Left lung (tissue), 4 donors: ENCODE measurements at regions not wholly inside any gene's neighbourhood (a gene's known extent, or its start where the extent isn't known, plus 50 kb on each side); places are given as distances from the start of the nearest gene placed in this dataset.

ENCODE experiments used
- ATAC-seq: fragments of 200-7000 bp; cut with Tn5 transposase; one replicate; pipeline ENCODE4 v1.9.1; 2020; ENCODE audit warnings: moderate library complexity
- DNase-seq, 4 donors: peaks; one replicate each; pipeline ENCODE4 v3.0.0-alpha.2; 2013 to 2020
- H3K27ac ChIP-seq, 2 donors: fragments of 200-600 bp; sonication (generic) in 1 of 2; one replicate each; pipeline versions ENCODE4 v1.5.0 to v1.8.0; 2020 to 2021
- H3K27me3 ChIP-seq, 2 donors: fragments of 200-600 bp; sonication (generic) in 1 of 2; one replicate each; pipeline versions ENCODE4 v1.5.0 to v1.8.0; 2020 to 2021
- H3K36me3 ChIP-seq, 2 donors: fragments of 200-600 bp; sonication (generic) in 1 of 2; one replicate each; pipeline versions ENCODE4 v1.5.0 to v1.8.0; 2020 to 2021
- H3K4me1 ChIP-seq, 2 donors: fragments of 200-600 bp; one replicate each; pipeline ENCODE4 v1.8.0; 2021
- H3K4me3 ChIP-seq, 2 donors: fragments of 200-600 bp; sonication (generic) in 1 of 2; one replicate each; pipeline versions ENCODE4 v1.5.0 to v1.8.0; 2020 to 2021; ENCODE audit warnings: mild to moderate bottlenecking in 1 of 2
- H3K9me3 ChIP-seq, 2 donors: fragments of 200-600 bp; sonication (generic) in 1 of 2; one replicate each; pipeline versions ENCODE4 v1.5.0 to v1.8.0; 2020 to 2021
- intact Hi-C, 2 donors: fragments of 100-400 bp; cut with DNase I; formaldehyde crosslinking; loops; one replicate each; pipeline versions ENCODE4 v1.11.2 to v1.14.2; 2022
- TF ChIP-seq, protein P1 (sequence below), 2 donors: fragments of 200-600 bp; sonication (generic) in 1 of 2; IDR thresholded peaks; one replicate each; pipeline versions ENCODE4 v1.5.0 to v1.8.0; 2021; ENCODE audit warnings: antibody characterized with exemption in 2 of 2
- donor health status: DM: no; HTN: yes; CAD: no.
- donor health status: DM: no; HTN: no; CAD: no.

DNA sequence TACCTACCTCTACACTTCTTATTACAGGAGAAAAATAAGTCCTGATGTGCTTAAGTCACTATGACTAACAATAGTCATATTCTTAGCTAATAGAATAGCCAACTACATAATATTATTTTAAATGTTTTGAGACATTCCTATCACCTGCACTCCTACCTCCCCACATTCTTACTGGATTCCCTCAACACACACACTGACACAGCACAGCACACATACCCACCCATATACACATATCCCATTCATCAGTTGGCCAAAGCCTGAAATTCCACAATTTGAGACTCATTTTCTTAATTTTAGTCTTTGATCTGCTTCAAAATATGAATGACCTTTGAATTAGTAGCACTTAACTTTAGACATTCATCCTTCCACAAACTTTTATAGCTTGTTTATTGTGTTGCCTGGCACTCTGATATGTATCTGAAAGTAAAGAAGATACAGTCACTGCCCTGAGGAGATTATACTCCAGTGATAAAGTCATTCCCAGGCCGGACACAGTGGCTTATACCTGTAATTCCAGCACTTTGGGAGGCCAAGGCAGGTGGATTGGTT, 168.3 kb upstream of the RASA1 start:
- Histone ChIP-seq H3K27me3 (no peaks in the 10 kb centered on the region), H3K9me3 (no peaks in the 10 kb centered on the region), H3K27ac (no peak overlapping the region), H3K4me1 (no peaks in the 10 kb centered on the region), H3K36me3 (no peaks in the 10 kb centered on the region), H3K4me3 (no peak overlapping the region)
- intact Hi-C loops, result no loop called here
- no peak for ATAC-seq
- TF ChIP-seq, protein P1, sequence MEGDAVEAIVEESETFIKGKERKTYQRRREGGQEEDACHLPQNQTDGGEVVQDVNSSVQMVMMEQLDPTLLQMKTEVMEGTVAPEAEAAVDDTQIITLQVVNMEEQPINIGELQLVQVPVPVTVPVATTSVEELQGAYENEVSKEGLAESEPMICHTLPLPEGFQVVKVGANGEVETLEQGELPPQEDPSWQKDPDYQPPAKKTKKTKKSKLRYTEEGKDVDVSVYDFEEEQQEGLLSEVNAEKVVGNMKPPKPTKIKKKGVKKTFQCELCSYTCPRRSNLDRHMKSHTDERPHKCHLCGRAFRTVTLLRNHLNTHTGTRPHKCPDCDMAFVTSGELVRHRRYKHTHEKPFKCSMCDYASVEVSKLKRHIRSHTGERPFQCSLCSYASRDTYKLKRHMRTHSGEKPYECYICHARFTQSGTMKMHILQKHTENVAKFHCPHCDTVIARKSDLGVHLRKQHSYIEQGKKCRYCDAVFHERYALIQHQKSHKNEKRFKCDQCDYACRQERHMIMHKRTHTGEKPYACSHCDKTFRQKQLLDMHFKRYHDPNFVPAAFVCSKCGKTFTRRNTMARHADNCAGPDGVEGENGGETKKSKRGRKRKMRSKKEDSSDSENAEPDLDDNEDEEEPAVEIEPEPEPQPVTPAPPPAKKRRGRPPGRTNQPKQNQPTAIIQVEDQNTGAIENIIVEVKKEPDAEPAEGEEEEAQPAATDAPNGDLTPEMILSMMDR (IDR thresholded peaks at IDR 0.05), result no peak
- no peak for DNase-seq

DNA sequence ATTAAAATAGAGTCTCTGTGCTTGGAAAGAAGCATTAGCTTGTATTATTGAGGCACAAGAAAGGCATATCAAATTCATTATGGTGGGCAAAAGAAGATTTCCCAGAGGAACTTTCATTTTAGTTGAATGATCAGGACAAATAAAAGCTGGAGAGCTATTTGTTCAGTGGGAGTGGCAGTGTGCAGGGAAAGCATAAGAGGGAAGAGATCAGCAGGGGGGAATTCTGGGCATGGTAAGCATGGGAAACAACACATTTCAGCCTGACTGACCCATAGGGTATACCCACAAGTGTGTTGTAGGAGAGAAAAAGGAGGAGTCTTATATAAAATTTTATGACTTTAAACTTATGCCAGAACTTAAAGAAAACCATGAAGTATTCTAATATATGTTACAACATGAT, 167.7 kb upstream of the RASA1 start:
- no peak for DNase-seq
- peak; percentile 33 for ATAC-seq
- Histone ChIP-seq H3K9me3 (no peaks in the 10 kb centered on the region), H3K36me3 (no peaks in the 10 kb centered on the region), H3K27ac (no peak overlapping the region), H3K4me1 (no peaks in the 10 kb centered on the region), H3K27me3 (no peaks in the 10 kb centered on the region), H3K4me3 (no peak overlapping the region)
- TF ChIP-seq, protein P1 (IDR thresholded peaks at IDR 0.05), result no peak
- intact Hi-C loops, result no loop called here

DNA sequence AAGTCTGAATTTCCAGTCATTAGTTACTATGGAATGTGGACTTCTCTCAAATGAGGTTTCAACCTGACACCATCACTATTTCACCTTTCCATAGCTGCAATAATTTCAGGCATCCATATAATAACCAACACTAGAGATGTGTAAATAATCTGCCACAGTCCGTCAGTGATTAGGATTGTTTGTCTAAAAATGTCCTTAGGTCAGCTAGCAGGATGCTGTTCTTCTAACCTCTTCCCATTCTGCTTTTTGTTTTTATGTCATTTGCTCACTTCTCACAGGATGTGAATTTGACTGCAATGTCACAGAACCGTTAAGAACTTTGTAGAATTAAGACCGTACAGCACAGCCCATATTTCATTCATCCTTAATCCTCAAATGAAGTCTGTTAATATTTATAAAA, 166.4 kb upstream of the RASA1 start:
- no peaks in the 10 kb centered on the region for H3K27me3 ChIP-seq
- DNase-seq (no peak), ATAC-seq (no peak)
- no peaks in the 10 kb centered on the region for H3K9me3 ChIP-seq
- H3K4me3 ChIP-seq, result no peak overlapping the region
- H3K4me1 ChIP-seq, result no peaks in the 10 kb centered on the region
- no peak overlapping the region for H3K27ac ChIP-seq
- no peaks in the 10 kb centered on the region for H3K36me3 ChIP-seq
- intact Hi-C loops, result no loop called here
- TF ChIP-seq, protein P1 (IDR thresholded peaks at IDR 0.05), result no peak

DNA sequence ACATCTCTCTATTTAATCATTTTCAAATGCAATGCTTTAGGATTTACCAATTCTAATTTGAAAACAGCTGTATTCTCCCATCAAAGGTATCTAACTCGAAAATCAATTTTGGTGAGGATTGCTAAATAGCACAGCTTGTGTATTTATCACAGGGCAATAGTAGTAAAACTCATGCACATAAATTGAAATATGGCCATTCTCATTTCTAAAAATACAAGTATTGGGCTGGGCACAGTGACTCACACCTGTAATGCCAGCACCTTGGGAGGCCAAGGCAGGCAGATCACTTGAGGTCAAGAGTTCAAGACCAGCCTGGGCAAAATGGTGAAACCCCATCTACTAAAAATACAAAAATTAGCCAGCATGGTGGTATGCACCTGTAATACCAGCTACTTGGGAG, 164.8 kb upstream of the RASA1 start:
- Histone ChIP-seq H3K4me3 (no peak overlapping the region), H3K4me1 (no peaks in the 10 kb centered on the region), H3K27me3 (no peaks in the 10 kb centered on the region), H3K27ac (no peak overlapping the region), H3K36me3 (no peaks in the 10 kb centered on the region), H3K9me3 (no peaks in the 10 kb centered on the region)
- no peak for DNase-seq
- ATAC-seq, result no peak
- intact Hi-C loops, result no loop called here
- TF ChIP-seq, protein P1 (IDR thresholded peaks at IDR 0.05), result no peak

DNA sequence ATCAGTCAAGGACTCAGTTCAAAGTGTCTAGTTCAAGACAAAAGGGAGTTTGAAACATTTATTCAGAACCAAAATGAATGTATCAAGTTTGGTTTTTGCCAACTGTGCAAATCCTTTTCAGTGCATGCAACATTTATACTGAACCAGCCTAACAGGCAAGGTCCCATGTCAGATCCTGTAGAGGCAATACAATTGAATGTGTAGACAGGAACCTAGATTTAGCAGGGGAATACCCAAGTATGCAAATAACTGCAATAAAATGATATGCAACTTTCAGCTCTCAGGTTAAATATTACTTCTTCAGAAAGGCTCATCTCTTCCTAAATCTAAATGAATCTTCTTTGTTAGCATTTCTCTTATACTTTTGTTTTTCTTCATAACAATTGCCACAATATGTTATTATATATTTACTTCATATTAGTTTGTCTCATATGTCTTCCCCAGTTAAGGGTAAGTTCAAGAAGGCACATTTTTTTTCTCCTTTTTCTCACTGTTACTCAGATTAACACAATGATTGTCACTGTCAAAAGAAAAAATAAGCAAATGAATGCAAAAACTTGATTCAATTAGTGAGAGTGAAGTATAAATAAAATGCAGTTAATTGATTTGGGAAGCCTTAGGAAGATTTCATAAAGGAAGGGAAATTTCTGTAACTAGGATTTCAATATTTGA, 163.9 kb upstream of the RASA1 start:
- H3K36me3 ChIP-seq, result no peaks in the 10 kb centered on the region
- no peak overlapping the region for H3K27ac ChIP-seq
- H3K4me1 ChIP-seq, result no peaks in the 10 kb centered on the region
- H3K27me3 ChIP-seq, result no peaks in the 10 kb centered on the region
- no peak overlapping the region for H3K4me3 ChIP-seq
- TF ChIP-seq, protein P1 (IDR thresholded peaks at IDR 0.05), result no peak
- DNase-seq (no peak), ATAC-seq (no peak)
- intact Hi-C loops, result no loop called here
- no peaks in the 10 kb centered on the region for H3K9me3 ChIP-seq
